ENCODE measurements at regions not wholly inside any gene's neighbourhood (a gene's known extent, or its start where the extent isn't known, plus 50 kb on each side); places are given as distances from the start of the nearest gene placed in this dataset.

DNA sequence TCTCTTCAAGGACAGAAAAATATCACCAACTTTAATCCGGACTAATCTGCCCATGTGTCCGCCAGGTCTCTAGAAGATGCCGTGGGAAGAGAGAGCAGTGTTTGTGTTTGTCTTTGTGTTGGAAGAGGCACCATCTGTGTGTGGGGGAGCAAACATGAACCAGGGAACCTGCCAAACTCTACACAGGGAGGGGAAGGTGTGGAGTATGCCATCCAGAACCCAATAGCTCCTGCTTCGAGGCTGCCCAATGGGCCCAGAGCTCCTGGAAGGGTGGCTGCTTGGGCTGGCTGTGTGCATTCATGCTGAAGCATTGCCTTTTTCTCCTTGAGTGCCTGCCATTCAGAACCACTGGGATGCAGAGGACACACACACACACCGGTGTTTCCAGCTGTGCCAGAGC, 536.2 kb downstream of the MID1IP1 start:
- TF ChIP-seq, protein P1, sequence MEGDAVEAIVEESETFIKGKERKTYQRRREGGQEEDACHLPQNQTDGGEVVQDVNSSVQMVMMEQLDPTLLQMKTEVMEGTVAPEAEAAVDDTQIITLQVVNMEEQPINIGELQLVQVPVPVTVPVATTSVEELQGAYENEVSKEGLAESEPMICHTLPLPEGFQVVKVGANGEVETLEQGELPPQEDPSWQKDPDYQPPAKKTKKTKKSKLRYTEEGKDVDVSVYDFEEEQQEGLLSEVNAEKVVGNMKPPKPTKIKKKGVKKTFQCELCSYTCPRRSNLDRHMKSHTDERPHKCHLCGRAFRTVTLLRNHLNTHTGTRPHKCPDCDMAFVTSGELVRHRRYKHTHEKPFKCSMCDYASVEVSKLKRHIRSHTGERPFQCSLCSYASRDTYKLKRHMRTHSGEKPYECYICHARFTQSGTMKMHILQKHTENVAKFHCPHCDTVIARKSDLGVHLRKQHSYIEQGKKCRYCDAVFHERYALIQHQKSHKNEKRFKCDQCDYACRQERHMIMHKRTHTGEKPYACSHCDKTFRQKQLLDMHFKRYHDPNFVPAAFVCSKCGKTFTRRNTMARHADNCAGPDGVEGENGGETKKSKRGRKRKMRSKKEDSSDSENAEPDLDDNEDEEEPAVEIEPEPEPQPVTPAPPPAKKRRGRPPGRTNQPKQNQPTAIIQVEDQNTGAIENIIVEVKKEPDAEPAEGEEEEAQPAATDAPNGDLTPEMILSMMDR (IDR thresholded peaks at IDR 0.05), result no peak
- TF ChIP-seq POLR2A (IDR thresholded peaks at IDR 0.05) (no peak), EP300 (IDR thresholded peaks at IDR 0.05) (no peak), POLR2AphosphoS5 (IDR thresholded peaks at IDR 0.05) (no peak)
